ENCODE measurements at regions not wholly inside any gene's neighbourhood (a gene's known extent, or its start where the extent isn't known, plus 50 kb on each side); places are given as distances from the start of the nearest gene placed in this dataset.

DNA sequence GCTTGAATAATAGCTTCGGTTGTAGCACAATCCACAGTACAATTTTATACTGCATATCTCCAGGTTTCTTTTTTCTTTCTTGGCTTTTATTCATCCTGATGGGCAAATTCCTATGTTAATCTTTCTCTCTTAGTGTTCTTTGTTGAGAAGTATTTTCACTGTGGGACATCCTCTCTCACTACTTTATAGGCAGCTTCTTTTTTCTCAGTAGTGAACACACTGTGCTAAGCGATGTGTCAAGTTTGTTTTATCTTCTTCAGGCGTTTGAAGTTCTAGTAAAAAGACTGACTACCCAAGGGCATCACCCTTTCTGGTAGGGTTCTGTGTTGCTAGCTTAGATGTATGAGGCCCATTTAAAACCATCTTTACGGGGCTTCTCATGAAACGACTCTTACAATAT, 182.1 kb downstream of the FAM170A start:
- DNase-seq (ENCODE audit: low spot score) (no peak), ATAC-seq (no peak)
- no peak overlapping the region for H3K4me3 Mint-ChIP-seq
- H3K9me3 Mint-ChIP-seq, result peaks cover 24% of the 10 kb centered on the region
- H3K27me3 Mint-ChIP-seq, result no peaks in the 10 kb centered on the region
- H3K36me3 Mint-ChIP-seq, result no peaks in the 10 kb centered on the region
- H3K27ac Mint-ChIP-seq, result no peak overlapping the region
- no peaks in the 10 kb centered on the region for H3K4me1 Mint-ChIP-seq (ENCODE audit: low read depth in 2 of 2)

DNA sequence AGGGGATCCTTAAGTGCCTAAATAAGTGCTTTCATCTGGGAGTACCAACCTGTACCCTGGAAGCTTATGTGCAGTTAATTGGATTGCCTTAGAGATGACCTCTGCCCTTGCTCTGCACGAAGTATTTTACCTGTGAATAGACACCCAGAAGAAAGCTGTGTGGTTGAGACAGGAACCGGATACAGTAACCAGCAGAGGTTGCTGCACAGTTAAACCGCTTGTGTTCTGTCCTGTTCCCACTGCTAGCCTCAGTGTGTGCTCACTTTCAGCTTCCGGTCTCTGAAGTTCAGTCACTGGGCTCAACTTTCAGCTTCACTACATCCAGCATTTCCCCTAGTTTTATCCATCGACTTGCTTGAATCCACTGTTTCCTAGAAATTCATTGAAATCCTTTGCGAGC, 185.3 kb downstream of the FAM170A start:
- Mint-ChIP-seq H3K27ac (no peak overlapping the region), H3K4me1 (ENCODE audit: low read depth in 2 of 2) (no peaks in the 10 kb centered on the region), H3K4me3 (no peak overlapping the region), H3K27me3 (no peaks in the 10 kb centered on the region), H3K36me3 (no peaks in the 10 kb centered on the region), H3K9me3 (peaks cover 14% of the 10 kb centered on the region)
- DNase-seq (ENCODE audit: low spot score) (no peak), ATAC-seq (no peak)

DNA sequence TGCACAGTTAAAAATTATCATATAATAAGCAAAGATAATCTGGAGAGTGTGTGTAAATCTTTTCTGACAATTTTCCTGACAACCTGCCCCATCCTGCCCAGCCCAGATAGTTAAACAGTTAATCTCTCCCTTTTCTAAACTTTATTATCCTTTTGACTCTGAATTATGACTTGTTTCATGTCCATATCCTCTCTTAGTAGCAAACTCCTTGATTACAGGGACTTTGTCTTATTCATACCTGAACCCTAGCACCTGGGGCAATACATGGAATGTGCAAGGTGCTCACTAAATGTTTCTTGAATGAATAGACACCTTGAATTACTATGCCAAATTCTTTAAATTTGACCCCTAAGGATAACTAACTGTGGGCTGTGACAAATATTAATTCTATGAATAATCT, 186.7 kb downstream of the FAM170A start:
- H3K4me1 Mint-ChIP-seq (ENCODE audit: low read depth in 2 of 2), result no peaks in the 10 kb centered on the region
- peaks cover 10% of the 10 kb centered on the region for H3K9me3 Mint-ChIP-seq
- H3K36me3 Mint-ChIP-seq, result no peaks in the 10 kb centered on the region
- H3K27me3 Mint-ChIP-seq, result no peaks in the 10 kb centered on the region
- no peak overlapping the region for H3K27ac Mint-ChIP-seq
- no peak for DNase-seq (ENCODE audit: low spot score)
- no peak for ATAC-seq
- H3K4me3 Mint-ChIP-seq, result no peak overlapping the region

DNA sequence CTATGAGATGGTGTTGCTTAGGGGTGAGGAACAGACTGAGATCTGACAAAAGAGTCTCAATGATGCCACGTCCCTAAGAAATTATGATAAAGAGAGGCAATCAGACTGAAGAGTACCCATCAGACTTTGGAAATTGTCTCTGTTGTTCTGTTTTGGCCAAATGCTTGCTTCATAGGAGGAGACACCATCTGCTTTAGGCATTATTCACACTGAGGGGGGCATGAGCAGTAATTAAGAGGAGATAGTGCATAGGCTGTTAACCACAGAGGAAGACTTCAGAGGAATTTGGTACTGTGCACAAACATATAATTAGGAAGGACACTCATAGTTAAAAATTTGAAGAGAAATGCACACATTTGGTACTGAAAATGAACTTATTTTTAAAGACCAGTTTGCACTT, 190.7 kb downstream of the FAM170A start:
- Mint-ChIP-seq H3K9me3 (peaks cover 3% of the 10 kb centered on the region), H3K4me3 (no peak overlapping the region), H3K36me3 (no peaks in the 10 kb centered on the region), H3K27ac (no peak overlapping the region), H3K4me1 (ENCODE audit: low read depth in 2 of 2) (no peaks in the 10 kb centered on the region), H3K27me3 (no peaks in the 10 kb centered on the region)
- no peak for DNase-seq (ENCODE audit: low spot score)
- no peak for ATAC-seq

DNA sequence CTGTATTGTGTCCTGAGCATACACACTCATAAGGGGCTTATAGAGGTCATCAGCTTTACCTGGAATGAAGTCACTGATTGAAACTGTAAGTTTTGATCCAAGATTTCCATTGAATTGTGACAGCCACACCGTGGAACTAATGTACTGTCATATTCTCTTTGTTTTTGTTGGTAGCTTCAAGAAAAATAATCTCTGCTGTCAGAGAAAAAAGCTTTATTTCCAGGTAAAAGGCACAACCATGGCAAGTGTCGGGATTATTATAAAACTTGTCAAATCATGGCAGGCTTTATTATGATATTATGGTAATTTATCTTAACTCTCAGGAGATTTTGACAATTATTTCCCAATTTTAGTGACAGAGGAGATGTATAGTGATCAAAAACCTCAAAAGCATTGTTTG, 191.2 kb downstream of the FAM170A start:
- ATAC-seq (no peak), DNase-seq (ENCODE audit: low spot score) (no peak)
- Mint-ChIP-seq H3K9me3 (peaks cover 3% of the 10 kb centered on the region), H3K27me3 (no peaks in the 10 kb centered on the region), H3K4me1 (ENCODE audit: low read depth in 2 of 2) (no peaks in the 10 kb centered on the region), H3K4me3 (no peak overlapping the region), H3K27ac (no peak overlapping the region), H3K36me3 (no peaks in the 10 kb centered on the region)

DNA sequence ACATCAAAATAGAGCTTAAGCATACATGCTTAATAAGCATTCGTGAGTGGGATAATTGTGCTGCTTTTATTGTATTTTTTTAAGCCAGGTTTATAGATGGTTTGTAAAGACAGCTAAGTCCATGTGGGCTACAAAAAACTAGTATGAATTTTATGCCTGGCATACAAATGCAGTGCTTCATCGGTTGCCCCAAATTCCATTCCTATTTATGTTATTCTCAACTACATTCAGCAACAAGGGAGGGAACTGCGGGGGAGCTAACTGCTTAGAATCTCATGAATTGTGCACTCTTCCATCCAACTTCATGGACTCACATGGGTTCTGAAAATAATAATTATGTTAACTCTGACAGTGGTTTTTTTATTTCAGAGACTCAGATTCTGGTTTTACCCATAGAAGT, 199.2 kb downstream of the FAM170A start:
- no peaks in the 10 kb centered on the region for H3K27me3 Mint-ChIP-seq
- no peak for DNase-seq (ENCODE audit: low spot score)
- peaks cover 13% of the 10 kb centered on the region for H3K9me3 Mint-ChIP-seq
- no peak overlapping the region for H3K27ac Mint-ChIP-seq
- H3K4me1 Mint-ChIP-seq (ENCODE audit: low read depth in 2 of 2), result no peaks in the 10 kb centered on the region
- ATAC-seq, result no peak
- H3K4me3 Mint-ChIP-seq, result no peak overlapping the region
- H3K36me3 Mint-ChIP-seq, result no peaks in the 10 kb centered on the region

DNA sequence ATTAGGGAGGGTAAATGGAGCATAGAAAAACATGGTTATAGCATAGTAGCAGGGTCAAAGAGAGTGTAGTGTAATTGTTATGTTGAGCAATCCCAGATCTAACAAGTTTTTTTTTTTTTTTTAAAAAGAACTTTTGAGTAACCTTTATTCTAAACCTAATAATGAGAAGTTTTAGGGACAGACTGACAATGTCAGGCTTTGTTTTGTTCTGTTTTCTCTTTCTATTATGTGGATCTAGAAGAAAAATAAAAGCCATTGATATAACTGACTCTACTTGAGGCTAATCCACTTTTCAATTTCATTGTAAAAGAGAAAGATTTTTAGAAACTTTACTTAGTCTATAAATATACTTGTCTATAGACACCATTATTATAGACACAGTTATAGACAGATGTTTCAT, 200.0 kb downstream of the FAM170A start:
- no peak overlapping the region for H3K4me3 Mint-ChIP-seq
- no peak overlapping the region for H3K27ac Mint-ChIP-seq
- H3K9me3 Mint-ChIP-seq, result peaks cover 13% of the 10 kb centered on the region
- ATAC-seq (no peak), DNase-seq (ENCODE audit: low spot score) (no peak)
- no peaks in the 10 kb centered on the region for H3K36me3 Mint-ChIP-seq
- H3K27me3 Mint-ChIP-seq, result no peaks in the 10 kb centered on the region
- H3K4me1 Mint-ChIP-seq (ENCODE audit: low read depth in 2 of 2), result no peaks in the 10 kb centered on the region

DNA sequence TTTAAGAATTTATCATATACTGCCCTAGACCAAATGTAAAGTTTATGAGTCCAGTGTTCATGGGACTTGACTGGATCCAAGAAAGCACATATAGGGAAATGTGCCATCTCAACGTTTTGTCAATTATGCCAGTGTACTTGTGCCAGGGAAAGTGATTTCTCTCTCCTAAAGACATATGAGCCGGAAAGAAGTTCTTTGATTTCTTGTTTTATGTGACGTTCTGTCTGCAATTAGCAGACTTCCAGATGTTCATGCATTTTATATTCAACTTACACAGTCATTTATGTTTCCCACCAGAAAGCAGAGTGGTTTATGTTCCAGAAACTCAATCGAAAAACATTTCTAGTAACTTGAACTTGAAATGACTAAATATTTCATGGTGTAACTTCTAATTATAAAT, 203.8 kb downstream of the FAM170A start:
- no peak for ATAC-seq
- Mint-ChIP-seq H3K4me1 (ENCODE audit: low read depth in 2 of 2) (no peaks in the 10 kb centered on the region), H3K27ac (no peak overlapping the region), H3K4me3 (no peak overlapping the region), H3K9me3 (peaks cover 30% of the 10 kb centered on the region), H3K27me3 (no peaks in the 10 kb centered on the region), H3K36me3 (no peaks in the 10 kb centered on the region)
- DNase-seq (ENCODE audit: low spot score), result no peak

DNA sequence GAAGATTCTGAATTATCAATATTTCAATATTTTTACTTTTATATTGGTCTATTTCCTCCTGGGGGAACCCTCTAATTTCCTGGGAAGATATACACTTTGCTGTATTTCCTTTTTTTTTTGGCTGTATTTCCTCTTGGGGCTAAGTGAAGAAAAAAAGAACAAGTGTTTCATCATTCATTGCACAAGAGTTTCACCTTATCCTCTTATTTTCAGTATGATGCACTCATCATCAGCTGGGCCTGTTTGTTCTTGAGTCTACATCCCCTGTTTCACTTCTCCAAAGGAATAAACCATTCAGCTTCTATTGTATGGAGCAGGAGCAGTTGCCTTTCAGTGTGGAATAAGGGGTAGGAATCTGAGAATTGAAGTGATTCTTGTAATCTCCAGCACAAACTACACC, 210.8 kb downstream of the FAM170A start:
- Mint-ChIP-seq H3K27me3 (no peaks in the 10 kb centered on the region), H3K4me3 (no peak overlapping the region), H3K27ac (no peak overlapping the region), H3K36me3 (no peaks in the 10 kb centered on the region), H3K4me1 (ENCODE audit: low read depth in 2 of 2) (no peaks in the 10 kb centered on the region), H3K9me3 (peaks cover 26% of the 10 kb centered on the region)
- no peak for ATAC-seq
- no peak for DNase-seq (ENCODE audit: low spot score)

DNA sequence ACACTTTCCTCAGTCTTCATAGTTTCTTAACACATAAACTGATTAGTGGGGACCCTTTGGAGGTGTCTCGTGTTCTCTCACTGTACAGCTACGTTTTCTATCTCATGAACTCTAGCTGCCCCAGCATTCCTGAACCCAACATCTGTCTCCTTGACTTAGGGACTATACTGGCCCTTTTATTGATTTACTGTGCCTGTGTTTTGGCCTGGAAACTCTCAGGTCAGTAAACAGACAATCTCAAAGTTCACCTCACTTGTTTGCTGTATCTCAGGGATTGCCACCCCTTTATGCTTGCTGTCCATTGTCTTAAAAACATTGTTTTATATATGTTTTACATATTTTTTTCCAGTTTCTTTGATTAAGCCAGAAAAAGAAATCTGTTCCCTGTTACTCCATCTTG, 222.8 kb downstream of the FAM170A start:
- ATAC-seq (no peak), DNase-seq (ENCODE audit: low spot score) (no peak)
- no peaks in the 10 kb centered on the region for H3K4me1 Mint-ChIP-seq (ENCODE audit: low read depth in 2 of 2)
- H3K27ac Mint-ChIP-seq, result no peak overlapping the region
- H3K27me3 Mint-ChIP-seq, result no peaks in the 10 kb centered on the region
- peaks cover 13% of the 10 kb centered on the region for H3K9me3 Mint-ChIP-seq
- no peaks in the 10 kb centered on the region for H3K36me3 Mint-ChIP-seq
- no peak overlapping the region for H3K4me3 Mint-ChIP-seq

DNA sequence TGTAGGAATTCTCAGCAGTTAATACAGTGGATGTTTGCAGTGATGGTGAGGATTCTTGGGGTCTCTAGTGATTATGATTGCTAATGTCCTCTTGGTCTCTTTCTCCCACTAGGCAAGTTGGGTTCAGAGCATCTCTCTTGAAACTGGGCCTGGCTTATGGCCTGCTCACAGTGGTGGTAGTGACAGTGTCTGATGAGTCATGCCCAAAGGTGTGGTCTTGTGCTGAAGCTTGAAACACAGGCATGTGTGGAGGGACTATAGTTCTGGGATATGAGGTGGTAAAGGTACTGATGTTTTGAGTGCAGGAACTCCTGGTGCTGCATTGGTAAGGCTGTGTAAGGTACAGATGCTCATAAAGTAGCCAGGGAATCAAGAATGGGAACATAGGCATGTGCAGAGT, 231.1 kb downstream of the FAM170A start:
- ATAC-seq (no peak), DNase-seq (ENCODE audit: low spot score) (no peak)
- no peak overlapping the region for H3K27ac Mint-ChIP-seq
- no peaks in the 10 kb centered on the region for H3K4me1 Mint-ChIP-seq (ENCODE audit: low read depth in 2 of 2)
- no peaks in the 10 kb centered on the region for H3K36me3 Mint-ChIP-seq
- peaks cover 11% of the 10 kb centered on the region for H3K9me3 Mint-ChIP-seq
- H3K4me3 Mint-ChIP-seq, result no peak overlapping the region
- no peaks in the 10 kb centered on the region for H3K27me3 Mint-ChIP-seq

DNA sequence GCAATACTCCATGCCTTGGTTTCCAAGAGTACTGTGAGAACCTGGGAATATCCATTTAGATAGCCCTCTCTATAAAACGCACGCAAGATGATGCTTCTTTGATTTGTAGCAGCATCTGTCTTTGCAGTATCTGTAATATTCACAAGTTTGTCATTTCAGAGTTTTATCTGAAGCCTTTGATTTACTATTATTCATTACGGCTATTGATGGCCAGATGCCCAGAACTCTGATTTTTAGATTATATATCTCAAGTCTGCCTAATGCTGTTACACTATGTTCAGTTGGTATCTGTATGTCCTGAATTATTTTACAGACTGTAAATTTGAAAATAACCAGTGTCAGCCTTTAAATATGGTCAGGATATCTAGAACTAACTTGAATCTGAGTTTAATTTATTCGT, 233.3 kb downstream of the FAM170A start:
- no peaks in the 10 kb centered on the region for H3K36me3 Mint-ChIP-seq
- H3K27me3 Mint-ChIP-seq, result no peaks in the 10 kb centered on the region
- DNase-seq (ENCODE audit: low spot score) (no peak), ATAC-seq (no peak)
- H3K27ac Mint-ChIP-seq, result no peak overlapping the region
- H3K4me1 Mint-ChIP-seq (ENCODE audit: low read depth in 2 of 2), result no peaks in the 10 kb centered on the region
- peaks cover 5% of the 10 kb centered on the region for H3K9me3 Mint-ChIP-seq
- H3K4me3 Mint-ChIP-seq, result no peak overlapping the region

DNA sequence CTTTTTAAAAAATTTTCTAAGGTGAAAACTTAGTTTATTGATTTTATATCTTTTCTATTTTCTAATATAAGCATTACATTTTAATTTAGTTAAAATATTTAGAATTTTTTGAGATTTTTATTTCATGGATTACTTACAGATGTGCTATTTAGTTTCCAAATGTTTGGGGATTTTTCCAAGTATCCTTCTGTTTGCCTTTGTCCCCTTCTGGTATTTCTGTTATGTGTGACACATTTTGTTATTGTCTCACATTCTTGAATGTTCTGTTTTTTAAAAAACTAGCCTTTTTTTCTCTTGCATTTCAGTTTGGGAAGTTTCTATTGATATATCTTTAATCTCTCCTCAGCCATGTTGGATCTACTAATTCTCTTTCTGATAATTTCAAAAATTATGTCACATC, 234.9 kb downstream of the FAM170A start:
- DNase-seq (ENCODE audit: low spot score) (no peak), ATAC-seq (no peak)
- H3K4me3 Mint-ChIP-seq, result no peak overlapping the region
- peaks cover 10% of the 10 kb centered on the region for H3K9me3 Mint-ChIP-seq
- H3K36me3 Mint-ChIP-seq, result no peaks in the 10 kb centered on the region
- no peak overlapping the region for H3K27ac Mint-ChIP-seq
- H3K4me1 Mint-ChIP-seq (ENCODE audit: low read depth in 2 of 2), result no peaks in the 10 kb centered on the region
- H3K27me3 Mint-ChIP-seq, result no peaks in the 10 kb centered on the region

DNA sequence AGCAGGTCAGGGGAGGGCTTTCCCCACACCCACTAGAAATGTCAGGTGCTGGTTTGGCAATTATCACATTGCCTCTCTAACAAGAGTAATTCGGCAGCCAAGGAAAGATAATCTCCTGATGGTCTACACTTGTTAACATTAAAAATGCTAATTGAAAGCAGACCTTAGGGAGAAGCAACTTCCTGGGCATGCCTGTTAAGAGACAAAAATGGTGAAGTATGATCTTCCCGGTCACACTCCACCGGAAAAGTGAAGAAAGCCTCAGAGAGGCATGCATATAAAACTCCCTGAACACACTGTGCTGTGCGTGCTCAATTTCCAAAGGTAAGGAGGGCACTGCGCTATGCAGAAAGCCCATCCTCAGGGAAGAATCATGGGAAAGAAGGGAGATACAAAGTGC, 244.3 kb downstream of the FAM170A start:
- Mint-ChIP-seq H3K9me3 (peaks cover 2% of the 10 kb centered on the region), H3K4me1 (ENCODE audit: low read depth in 2 of 2) (no peaks in the 10 kb centered on the region), H3K27me3 (no peaks in the 10 kb centered on the region), H3K4me3 (no peak overlapping the region), H3K36me3 (no peaks in the 10 kb centered on the region), H3K27ac (no peak overlapping the region)
- no peak for DNase-seq (ENCODE audit: low spot score)
- no peak for ATAC-seq

DNA sequence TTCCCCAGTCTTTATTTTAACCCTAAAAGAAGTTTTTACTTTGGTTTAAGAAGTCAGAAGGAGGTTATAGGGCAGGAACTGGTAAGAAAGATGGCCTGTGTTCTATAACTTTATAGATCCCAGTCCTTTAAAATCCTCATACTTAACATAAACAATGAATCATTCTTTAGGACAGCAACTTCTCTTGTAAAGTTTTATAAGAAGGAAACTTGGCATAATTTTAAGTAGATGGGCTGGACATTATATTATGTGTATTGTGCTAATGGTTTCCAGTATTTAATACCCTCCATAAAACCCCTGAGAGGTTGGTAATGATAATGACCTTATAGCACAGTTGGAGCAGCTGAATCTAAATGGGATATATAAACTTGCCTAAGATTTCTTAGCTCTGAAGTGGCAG, 247.2 kb downstream of the FAM170A start:
- Mint-ChIP-seq H3K36me3 (no peaks in the 10 kb centered on the region), H3K27me3 (no peaks in the 10 kb centered on the region), H3K9me3 (no peaks in the 10 kb centered on the region), H3K27ac (no peak overlapping the region), H3K4me3 (no peak overlapping the region), H3K4me1 (ENCODE audit: low read depth in 2 of 2) (no peaks in the 10 kb centered on the region)
- DNase-seq (ENCODE audit: low spot score), result no peak
- no peak for ATAC-seq

DNA sequence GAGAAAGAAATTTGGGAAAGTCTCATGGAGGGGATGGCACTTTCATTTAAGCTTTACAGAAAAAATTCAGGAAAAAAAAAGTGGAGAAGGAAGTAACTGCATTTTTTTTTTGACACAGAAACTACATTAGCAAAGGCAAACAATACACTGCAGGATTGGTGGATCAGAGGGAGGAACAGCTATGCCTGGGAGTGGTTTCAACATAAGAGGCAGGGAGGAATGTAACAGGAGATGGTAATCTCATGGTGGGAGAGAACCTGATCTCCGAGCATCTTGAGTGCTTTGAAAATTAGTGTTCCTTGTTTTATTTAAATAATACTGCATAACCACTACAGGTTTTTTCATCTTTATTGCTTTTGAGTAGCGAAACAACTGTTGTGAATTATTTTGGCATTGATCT, 249.4 kb downstream of the FAM170A start:
- Mint-ChIP-seq H3K9me3 (no peaks in the 10 kb centered on the region), H3K27me3 (no peaks in the 10 kb centered on the region), H3K4me3 (no peak overlapping the region), H3K27ac (no peak overlapping the region), H3K36me3 (no peaks in the 10 kb centered on the region), H3K4me1 (ENCODE audit: low read depth in 2 of 2) (no peaks in the 10 kb centered on the region)
- DNase-seq (ENCODE audit: low spot score), result no peak
- no peak for ATAC-seq

Measured in natural killer cell treated with Interleukin-12 subunit alpha and Interleukin-12 subunit beta and Interleukin-15 and Interleukin-18, amount 100 ng/mL, for 72 hours (primary cell).